ENCODE measurements at regions not wholly inside any gene's neighbourhood (a gene's known extent, or its start where the extent isn't known, plus 50 kb on each side); places are given as distances from the start of the nearest gene placed in this dataset.

GRCh38 chr2:222087998-222088397 is 210.8 kb downstream of the PAX3 start:
- Histone ChIP-seq H3K4me1 (ENCODE audit: control insufficient read depth, extremely low read depth, insufficient read depth, low read length) (no peaks in the 10 kb centered on the region), H4K20me1 (ENCODE audit: control insufficient read depth, extremely low read depth, insufficient read depth, low read length) (no peaks in the 10 kb centered on the region), H3K27me3 (ENCODE audit: control insufficient read depth, insufficient read depth, low read length) (no peaks in the 10 kb centered on the region), H3K36me3 (ENCODE audit: control insufficient read depth, insufficient read depth, low read length) (no peaks in the 10 kb centered on the region), H3K79me2 (ENCODE audit: control insufficient read depth, insufficient read depth, low read length) (no peaks in the 10 kb centered on the region), H3K9me3 (ENCODE audit: control insufficient read depth, insufficient read depth, low read depth, low read length) (no peaks in the 10 kb centered on the region), H3K4me2 (ENCODE audit: extremely low read depth, insufficient read depth, low read length) (no peak overlapping the region), H3K27ac (ENCODE audit: insufficient read depth, low read length) (no peak overlapping the region), H3K4me3 (replicated peaks in 1 of 4; ENCODE audit: control extremely low read depth in 1 of 4, insufficient read depth in 1 of 4, low read depth in 3 of 4, low read length in 4 of 4) (no peak overlapping the region), H2AFZ (ENCODE audit: low read length) (no peak overlapping the region), H3K9ac (ENCODE audit: insufficient read depth, low read length) (no peak overlapping the region)
- DNase-seq (ENCODE audit: low read depth in 2 of 2) = peak in 1 of 2 donors; percentile 26
- TF ChIP-seq, protein P1, sequence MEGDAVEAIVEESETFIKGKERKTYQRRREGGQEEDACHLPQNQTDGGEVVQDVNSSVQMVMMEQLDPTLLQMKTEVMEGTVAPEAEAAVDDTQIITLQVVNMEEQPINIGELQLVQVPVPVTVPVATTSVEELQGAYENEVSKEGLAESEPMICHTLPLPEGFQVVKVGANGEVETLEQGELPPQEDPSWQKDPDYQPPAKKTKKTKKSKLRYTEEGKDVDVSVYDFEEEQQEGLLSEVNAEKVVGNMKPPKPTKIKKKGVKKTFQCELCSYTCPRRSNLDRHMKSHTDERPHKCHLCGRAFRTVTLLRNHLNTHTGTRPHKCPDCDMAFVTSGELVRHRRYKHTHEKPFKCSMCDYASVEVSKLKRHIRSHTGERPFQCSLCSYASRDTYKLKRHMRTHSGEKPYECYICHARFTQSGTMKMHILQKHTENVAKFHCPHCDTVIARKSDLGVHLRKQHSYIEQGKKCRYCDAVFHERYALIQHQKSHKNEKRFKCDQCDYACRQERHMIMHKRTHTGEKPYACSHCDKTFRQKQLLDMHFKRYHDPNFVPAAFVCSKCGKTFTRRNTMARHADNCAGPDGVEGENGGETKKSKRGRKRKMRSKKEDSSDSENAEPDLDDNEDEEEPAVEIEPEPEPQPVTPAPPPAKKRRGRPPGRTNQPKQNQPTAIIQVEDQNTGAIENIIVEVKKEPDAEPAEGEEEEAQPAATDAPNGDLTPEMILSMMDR (conservative IDR thresholded peaks at IDR 0.05 in 1 of 2, IDR thresholded peaks at IDR 0.05 in 1 of 2; ENCODE audit: low read depth in 1 of 2, low read length in 2 of 2) = no peak
- TF ChIP-seq EZH2 (IDR thresholded peaks at IDR 0.05; ENCODE audit: low read length, missing control alignments) = no peak

- no peak overlapping the region for H3K4me3 ChIP-seq (replicated peaks in 1 of 4; ENCODE audit: control extremely low read depth in 1 of 4, insufficient read depth in 1 of 4, low read depth in 3 of 4, low read length in 4 of 4)
- TF ChIP-seq, protein P1 (conservative IDR thresholded peaks at IDR 0.05 in 1 of 2, IDR thresholded peaks at IDR 0.05 in 1 of 2; ENCODE audit: low read depth in 1 of 2, low read length in 2 of 2) = no peak
- no peak for TF ChIP-seq EZH2 (IDR thresholded peaks at IDR 0.05; ENCODE audit: low read length, missing control alignments)
Measured at GRCh38 chr2:222082201-222082600, 216.6 kb downstream of the PAX3 start.

GRCh38 chr2:222080141-222080540 is 218.7 kb downstream of the PAX3 start:
- H3K4me2 ChIP-seq (ENCODE audit: extremely low read depth, insufficient read depth, low read length) = no peak overlapping the region
- no peak for DNase-seq (ENCODE audit: low read depth in 2 of 2)
- no peak overlapping the region for H3K9ac ChIP-seq (ENCODE audit: insufficient read depth, low read length)
- no peaks in the 10 kb centered on the region for H3K9me3 ChIP-seq (ENCODE audit: control insufficient read depth, insufficient read depth, low read depth, low read length)
- no peak overlapping the region for H2AFZ ChIP-seq (ENCODE audit: low read length)
- no peaks in the 10 kb centered on the region for H3K4me1 ChIP-seq (ENCODE audit: control insufficient read depth, extremely low read depth, insufficient read depth, low read length)
- no peaks in the 10 kb centered on the region for H3K79me2 ChIP-seq (ENCODE audit: control insufficient read depth, insufficient read depth, low read length)
- TF ChIP-seq, protein P1 (conservative IDR thresholded peaks at IDR 0.05 in 1 of 2, IDR thresholded peaks at IDR 0.05 in 1 of 2; ENCODE audit: low read depth in 1 of 2, low read length in 2 of 2) = no peak
- TF ChIP-seq EZH2 (IDR thresholded peaks at IDR 0.05; ENCODE audit: low read length, missing control alignments) = no peak
- H3K36me3 ChIP-seq (ENCODE audit: control insufficient read depth, insufficient read depth, low read length) = no peaks in the 10 kb centered on the region
- H3K4me3 ChIP-seq (replicated peaks in 1 of 4; ENCODE audit: control extremely low read depth in 1 of 4, insufficient read depth in 1 of 4, low read depth in 3 of 4, low read length in 4 of 4) = no peak overlapping the region
- H3K27me3 ChIP-seq (ENCODE audit: control insufficient read depth, insufficient read depth, low read length) = no peaks in the 10 kb centered on the region
- H3K27ac ChIP-seq (ENCODE audit: insufficient read depth, low read length) = no peak overlapping the region
- H4K20me1 ChIP-seq (ENCODE audit: control insufficient read depth, extremely low read depth, insufficient read depth, low read length) = no peaks in the 10 kb centered on the region

More at GRCh38 chr2:222082201-222082600, 216.6 kb downstream of the PAX3 start:
- H2AFZ ChIP-seq (ENCODE audit: low read length) = no peak overlapping the region
- no peaks in the 10 kb centered on the region for H3K36me3 ChIP-seq (ENCODE audit: control insufficient read depth, insufficient read depth, low read length)
- H3K27me3 ChIP-seq (ENCODE audit: control insufficient read depth, insufficient read depth, low read length) = no peaks in the 10 kb centered on the region
- no peak overlapping the region for H3K4me2 ChIP-seq (ENCODE audit: extremely low read depth, insufficient read depth, low read length)
- no peaks in the 10 kb centered on the region for H3K79me2 ChIP-seq (ENCODE audit: control insufficient read depth, insufficient read depth, low read length)
- H3K9ac ChIP-seq (ENCODE audit: insufficient read depth, low read length) = no peak overlapping the region
- H3K4me1 ChIP-seq (ENCODE audit: control insufficient read depth, extremely low read depth, insufficient read depth, low read length) = no peaks in the 10 kb centered on the region
- no peaks in the 10 kb centered on the region for H3K9me3 ChIP-seq (ENCODE audit: control insufficient read depth, insufficient read depth, low read depth, low read length)
- H3K27ac ChIP-seq (ENCODE audit: insufficient read depth, low read length) = no peak overlapping the region
- no peaks in the 10 kb centered on the region for H4K20me1 ChIP-seq (ENCODE audit: control insufficient read depth, extremely low read depth, insufficient read depth, low read length)
- DNase-seq (ENCODE audit: low read depth in 2 of 2) = no peak
